Hepatocyte (in vitro differentiated cells): ENCODE measurements at regions not wholly inside any gene's neighbourhood (a gene's known extent, or its start where the extent isn't known, plus 50 kb on each side); places are given as distances from the start of the nearest gene placed in this dataset.
A peak's percentile ranks its signal among the peaks of the same experiment; 100 is the strongest.

ENCODE experiments used
- DNase-seq: peaks from one replicate; pipeline ENCODE4 v3.0.0-alpha.2; 2016; ENCODE audit warnings: low spot score
- H2AFZ ChIP-seq: fragments of 200-600 bp; sonication (generic); 2 replicates; pipeline ENCODE4 v1.6.0; 2016; ENCODE audit warnings: antibody characterized with exemption, mild to moderate bottlenecking
- H3K27ac ChIP-seq: fragments of 200-600 bp; sonication (generic); 2 replicates; pipeline ENCODE4 v1.5.1; 2016; ENCODE audit warnings: mild to moderate bottlenecking
- H3K27me3 ChIP-seq: fragments of 200-600 bp; sonication (generic); 2 replicates; pipeline ENCODE4 v1.6.1; 2016
- H3K36me3 ChIP-seq: fragments of 200-600 bp; sonication (generic); replicated peaks from 2 replicates; pipeline ENCODE4 v1.5.1; 2016; ENCODE audit warnings: low read depth; ENCODE audit not compliant: insufficient read depth
- H3K4me1 ChIP-seq: fragments of 200-600 bp; sonication (generic); 2 replicates; pipeline ENCODE4 v1.5.1; 2016; ENCODE audit warnings: mild to moderate bottlenecking, moderate library complexity; ENCODE audit not compliant: insufficient read depth
- H3K4me2 ChIP-seq: fragments of 200-600 bp; sonication (generic); 2 replicates; pipeline ENCODE4 v1.6.0; 2016
- H3K4me3 ChIP-seq: fragments of 200-600 bp; sonication (generic); 2 replicates; pipeline ENCODE4 v1.5.1; 2016; ENCODE audit warnings: mild to moderate bottlenecking
- H3K79me2 ChIP-seq: fragments of 200-600 bp; sonication (generic); 2 replicates; pipeline ENCODE4 v1.6.0; 2017; ENCODE audit warnings: mild to moderate bottlenecking
- H3K9me2 ChIP-seq: fragments of 200-600 bp; sonication (generic); replicated peaks from 2 replicates; pipeline ENCODE4 v1.6.0; 2017; ENCODE audit warnings: mild to moderate bottlenecking; ENCODE audit not compliant: insufficient read depth
- H3K9me3 ChIP-seq: fragments of 200-600 bp; sonication (generic); 2 replicates; pipeline ENCODE4 v1.5.1; 2016; ENCODE audit warnings: low read depth, mild to moderate bottlenecking
- H4K20me1 ChIP-seq: fragments of 200-600 bp; sonication (generic); 2 replicates; pipeline ENCODE4 v1.6.0; 2016; ENCODE audit warnings: mild to moderate bottlenecking; ENCODE audit not compliant: insufficient read depth, poor library complexity, severe bottlenecking
- CTCF ChIP-seq: fragments of 200-600 bp; sonication (generic); IDR thresholded peaks from 2 replicates; pipeline ENCODE4 v1.5.1; 2016; ENCODE audit warnings: antibody characterized with exemption, mild to moderate bottlenecking; ENCODE audit not compliant: poor library complexity
- EZH2 ChIP-seq: fragments of 200-600 bp; sonication (generic); IDR thresholded peaks from 2 replicates; pipeline ENCODE4 v1.6.1; 2016; ENCODE audit warnings: antibody characterized with exemption, mild to moderate bottlenecking, borderline replicate concordance
- EZH2phosphoT487 ChIP-seq: fragments of 200-600 bp; sonication (generic); IDR thresholded peaks from one replicate; pipeline ENCODE4 v1.6.1; 2018; ENCODE audit warnings: antibody characterized with exemption, mild to moderate bottlenecking, low read depth, moderate library complexity; ENCODE audit not compliant: unreplicated experiment, severe bottlenecking
- WGBS: methylation state at CpG from one replicate; pipeline ENCODE4 v1.1.6; 2016; ENCODE audit warnings: low lambda C conversion rate; ENCODE audit errors: missing lambda C conversion rate; 5-methylcytosine and 5-hydroxymethylcytosine counted together

- H3K27me3 ChIP-seq = no peaks in the 10 kb centered on the region
- peaks cover 7% of the 10 kb centered on the region for H3K4me1 ChIP-seq
- TF ChIP-seq EZH2phosphoT487 (no peak), CTCF (no peak), EZH2 (no peak)
- peaks cover 35% of the 10 kb centered on the region for H3K79me2 ChIP-seq
- H3K9me3 ChIP-seq = peaks cover 7% of the 10 kb centered on the region
- H3K4me2 ChIP-seq = peak overlapping the region; percentile 45
- H4K20me1 ChIP-seq = peaks cover 3% of the 10 kb centered on the region
- no peak overlapping the region for H3K4me3 ChIP-seq
- peak; percentile 63 for DNase-seq
- no peaks in the 10 kb centered on the region for H3K36me3 ChIP-seq
- peak overlapping the region; percentile 44 for H3K27ac ChIP-seq
- WGBS = 56% methylated on average over 10 of the region's 10 CpGs
- no peaks in the 10 kb centered on the region for H3K9me2 ChIP-seq
- H2AFZ ChIP-seq = no peak overlapping the region
Observed at GRCh38 chr11:71179877-71180605, 72.3 kb downstream of the SHANK2 start.

GRCh38 chr11:71178076-71178475, 74.3 kb downstream of the SHANK2 start:
- H3K4me2 ChIP-seq = no peak overlapping the region
- DNase-seq = no peak
- H3K4me1 ChIP-seq = peaks cover 7% of the 10 kb centered on the region
- H3K79me2 ChIP-seq = peaks cover 36% of the 10 kb centered on the region
- 96% methylated on average over 3 of the region's 3 CpGs for WGBS
- H3K36me3 ChIP-seq = no peaks in the 10 kb centered on the region
- no peaks in the 10 kb centered on the region for H3K27me3 ChIP-seq
- no peak overlapping the region for H2AFZ ChIP-seq
- peaks cover 7% of the 10 kb centered on the region for H3K9me3 ChIP-seq
- H3K4me3 ChIP-seq = no peak overlapping the region
- TF ChIP-seq CTCF = no peak
- no peak for TF ChIP-seq EZH2phosphoT487
- TF ChIP-seq EZH2 = no peak
- no peaks in the 10 kb centered on the region for H3K9me2 ChIP-seq
- H3K27ac ChIP-seq = no peak overlapping the region
- peaks cover 3% of the 10 kb centered on the region for H4K20me1 ChIP-seq

- WGBS = 87% methylated on average over 2 of the region's 2 CpGs
- H3K79me2 ChIP-seq = peaks cover 38% of the 10 kb centered on the region
- H3K9me3 ChIP-seq = peaks cover 7% of the 10 kb centered on the region
Observed at GRCh38 chr11:71176812-71177211, 75.6 kb downstream of the SHANK2 start.

More at GRCh38 chr11:71176812-71177211, 75.6 kb downstream of the SHANK2 start:
- no peak overlapping the region for H2AFZ ChIP-seq
- no peaks in the 10 kb centered on the region for H3K9me2 ChIP-seq
- no peak overlapping the region for H3K27ac ChIP-seq
- no peak overlapping the region for H3K4me3 ChIP-seq
- DNase-seq = no peak
- no peak overlapping the region for H3K4me2 ChIP-seq
- peaks cover 3% of the 10 kb centered on the region for H4K20me1 ChIP-seq
- TF ChIP-seq CTCF = no peak
- no peak for TF ChIP-seq EZH2phosphoT487
- TF ChIP-seq EZH2 = no peak
- no peaks in the 10 kb centered on the region for H3K27me3 ChIP-seq
- H3K4me1 ChIP-seq = peaks cover 7% of the 10 kb centered on the region
- no peaks in the 10 kb centered on the region for H3K36me3 ChIP-seq
